GM12878 (cell line): ENCODE measurements at regions not wholly inside any gene's neighbourhood (a gene's known extent, or its start where the extent isn't known, plus 50 kb on each side); places are given as distances from the start of the nearest gene placed in this dataset.

Experiments
- ATAC-seq: fragments of 200-7000 bp; cut with Tn5 transposase; 3 replicates; pipeline ENCODE4 v1.9.1; 2020; ENCODE audit warnings: mild to moderate bottlenecking, moderate library complexity
- BruUV-seq: library from RNA; stranded (reverse); fragments of 400-500 nt; replicated peaks from 2 replicates; lab custom pipeline; 2021; lab: Mats Ljungman, UMichigan
- CTCF ChIA-PET: fragments of 300-600 bp; sonication (Branson Sonifier 250); formaldehyde crosslinking; extraction: SDS; loops from one replicate; lab custom pipeline; 2021; ENCODE audit warnings: inconsistent platforms; lab: Yijun Ruan, JAX
- POLR2A ChIA-PET: fragments of 350-600 bp; formaldehyde crosslinking; extraction: SDS; loops from one replicate; lab custom pipeline; 2021; ENCODE audit warnings: inconsistent platforms; lab: Charles Lee
- RAD21 ChIA-PET: fragments of 300-600 bp; sonication (Branson Sonifier 250); formaldehyde crosslinking; loops from one replicate; lab custom pipeline; 2023; ENCODE audit warnings: antibody characterized with exemption; ENCODE audit not compliant: unreplicated experiment; lab: Charles Lee
- SMC1A ChIA-PET: fragments of 300-600 bp; sonication (Branson Sonifier 250); formaldehyde crosslinking; loops from one replicate; lab custom pipeline; 2023; ENCODE audit not compliant: unreplicated experiment, uncharacterized antibody; lab: Charles Lee
- DNase-seq: peaks from one replicate; pipeline ENCODE4 v3.0.0-alpha.2; 2011; ENCODE audit warnings: low read depth, low spot score
- FAIRE-seq: peaks from 3 replicates; lab custom pipeline; 2011; peaks lifted over from hg19 to GRCh38; lab: Jason Lieb, UNC
- H2AFZ ChIP-seq: 2 replicates; pipeline ENCODE4 v1.6.0; 2011; ENCODE audit warnings: low read depth, low read length, control low read depth; ENCODE audit not compliant: control insufficient read depth
- H3K27ac ChIP-seq: 2 replicates; pipeline ENCODE4 v1.5.1; 2011; ENCODE audit warnings: control low read depth; ENCODE audit not compliant: control insufficient read depth, insufficient read depth
- H3K27me3 ChIP-seq, 2 experiments: replicated peaks in 1 of 2; 2 replicates each; pipeline versions ENCODE4 v1.6.0 to v1.6.1; 2011; ENCODE audit warnings: low read length in 1 of 2; ENCODE audit not compliant: control insufficient read depth in 2 of 2, insufficient read depth in 2 of 2
- H3K36me3 ChIP-seq, 2 experiments: 2 replicates each; pipeline ENCODE4 v1.5.1; 2011; ENCODE audit warnings: low read length in 1 of 2; ENCODE audit not compliant: control insufficient read depth in 2 of 2, insufficient read depth in 2 of 2
- H3K4me1 ChIP-seq: 2 replicates; pipeline ENCODE4 v1.6.1; 2011; ENCODE audit warnings: mild to moderate bottlenecking, low read length, moderate library complexity, mixed read lengths; ENCODE audit not compliant: control insufficient read depth, insufficient read depth
- H3K4me2 ChIP-seq: 2 replicates; pipeline ENCODE4 v1.6.0; 2011; ENCODE audit warnings: control low read depth; ENCODE audit not compliant: control insufficient read depth, insufficient read depth
- H3K4me3 ChIP-seq: fragments of 200-600 bp; sonication (generic); 2 replicates; pipeline ENCODE4 v1.5.1; 2016
- H3K79me2 ChIP-seq: 2 replicates; pipeline ENCODE4 v1.6.0; 2011; ENCODE audit warnings: low read length; ENCODE audit not compliant: control insufficient read depth, insufficient read depth
- H3K9ac ChIP-seq: 2 replicates; pipeline ENCODE4 v1.8.0; 2011; ENCODE audit warnings: low read length, control low read depth, mixed read lengths; ENCODE audit not compliant: control insufficient read depth, insufficient read depth
- H3K9me3 ChIP-seq: replicated peaks from 3 replicates; pipeline ENCODE4 v1.5.1; 2011; ENCODE audit warnings: mild to moderate bottlenecking, low read length; ENCODE audit not compliant: control insufficient read depth, insufficient read depth
- H4K20me1 ChIP-seq: 2 replicates; pipeline ENCODE4 v1.6.0; 2011; ENCODE audit not compliant: control insufficient read depth, insufficient read depth
- BCLAF1 ChIP-seq: fragments of 450-650 bp; IDR thresholded peaks from 2 replicates; pipeline ENCODE4 v1.6.1; 2017; ENCODE audit warnings: antibody characterized with exemption, mild to moderate bottlenecking, moderate library complexity
- DPF2 ChIP-seq: fragments of 450-650 bp; IDR thresholded peaks from 2 replicates; pipeline ENCODE4 v1.6.1; 2017; ENCODE audit warnings: mild to moderate bottlenecking
- E2F4 ChIP-seq: IDR thresholded peaks from 2 replicates; pipeline ENCODE4 v1.6.1; 2012; ENCODE audit warnings: low read depth, low read length, improper control_type of control experiment
- FOXM1 ChIP-seq: IDR thresholded peaks from 2 replicates; pipeline ENCODE4 v1.6.1; 2012; ENCODE audit warnings: low read depth, mild to moderate bottlenecking, inconsistent platforms, low read length, moderate library complexity
- SMAD1 ChIP-seq: fragments of 450-650 bp; IDR thresholded peaks from 2 replicates; pipeline ENCODE4 v1.6.1; 2018; ENCODE audit warnings: mild to moderate bottlenecking, low read depth; ENCODE audit not compliant: partially characterized antibody
- TCF3 ChIP-seq: IDR thresholded peaks from 2 replicates; pipeline ENCODE4 v1.6.1; 2012; ENCODE audit warnings: low read depth, mild to moderate bottlenecking, low read length, borderline replicate concordance; ENCODE audit not compliant: insufficient read depth
- WGBS: methylation state at CpG from one replicate; pipeline ENCODE4 v1.1.6; 2016; ENCODE audit warnings: low lambda C conversion rate; ENCODE audit not compliant: insufficient replicate concordance, insufficient coverage; ENCODE audit errors: missing lambda C conversion rate; 5-methylcytosine and 5-hydroxymethylcytosine counted together
- in situ Hi-C: fragments of 300-500 bp; cut with MboI; formaldehyde crosslinking; loops from 9 replicates; pipeline ENCODE4 v1.14.3; 2018; ENCODE audit warnings: mixed read lengths
- intact Hi-C: fragments of 100-400 bp; cut with micrococcal nuclease; formaldehyde crosslinking; loops from one replicate; pipeline ENCODE4 v1.14.2; 2022; ENCODE audit not compliant: unreplicated experiment
- TF ChIP-seq, protein P1 (sequence below): fragments of 450-650 bp; formaldehyde crosslinking; IDR thresholded peaks from 2 replicates; pipeline ENCODE4 v1.4.0; 2022; ENCODE audit warnings: mild to moderate bottlenecking, moderate library complexity
- TF ChIP-seq, protein P2 (sequence below): IDR thresholded peaks from 2 replicates; pipeline ENCODE4 v1.6.1; 2011; ENCODE audit warnings: borderline replicate concordance, low read depth, mild to moderate bottlenecking, moderate library complexity, low read length; ENCODE audit not compliant: insufficient read depth, poor library complexity, severe bottlenecking
- TF ChIP-seq, protein P3 (sequence below): fragments of 150-350 bp; IDR thresholded peaks from 2 replicates; pipeline ENCODE4 v1.6.1; 2016; ENCODE audit warnings: low read depth, low read length
- TF ChIP-seq, protein P4 (sequence below): IDR thresholded peaks from 2 replicates; pipeline ENCODE4 v1.6.1; 2012; ENCODE audit warnings: low read length, inconsistent platforms

GRCh38 chr10:71039551-71039950 is 151.2 kb upstream of the PCBD1 start:
- no peak overlapping the region for H3K27ac ChIP-seq
- no peak overlapping the region for H3K9ac ChIP-seq
- H3K4me2 ChIP-seq, result no peak overlapping the region
- CTCF ChIA-PET, result no interaction called here
- H3K9me3 ChIP-seq, result no peaks in the 10 kb centered on the region
- no peak for ATAC-seq
- H3K36me3 ChIP-seq, result no peaks in the 10 kb centered on the region
- no peaks in the 10 kb centered on the region for H3K79me2 ChIP-seq
- in situ Hi-C loops (no loop called here), intact Hi-C loops (no loop called here)
- 22% methylated on average over 9 of the region's 9 CpGs for WGBS
- peaks cover 2 to 6% of the 10 kb centered on the region in 2 experiments; a peak in 2 of 4 replicates for H3K27me3 ChIP-seq
- H3K4me3 ChIP-seq, result no peak overlapping the region
- POLR2A ChIA-PET, result no interaction called here
- no peaks in the 10 kb centered on the region for H3K4me1 ChIP-seq
- H2AFZ ChIP-seq, result no peak overlapping the region
- RAD21 ChIA-PET, result no interaction called here
- no peaks in the 10 kb centered on the region for H4K20me1 ChIP-seq
- DNase-seq, result no peak
- SMC1A ChIA-PET, result no interaction called here
- BruUV-seq, result no TSS peak
- no peak for FAIRE-seq
- TF ChIP-seq FOXM1 (no peak), BCLAF1 (no peak), SMAD1 (no peak), TCF3 (no peak), DPF2 (no peak), E2F4 (no peak)
- TF ChIP-seq, protein P1, sequence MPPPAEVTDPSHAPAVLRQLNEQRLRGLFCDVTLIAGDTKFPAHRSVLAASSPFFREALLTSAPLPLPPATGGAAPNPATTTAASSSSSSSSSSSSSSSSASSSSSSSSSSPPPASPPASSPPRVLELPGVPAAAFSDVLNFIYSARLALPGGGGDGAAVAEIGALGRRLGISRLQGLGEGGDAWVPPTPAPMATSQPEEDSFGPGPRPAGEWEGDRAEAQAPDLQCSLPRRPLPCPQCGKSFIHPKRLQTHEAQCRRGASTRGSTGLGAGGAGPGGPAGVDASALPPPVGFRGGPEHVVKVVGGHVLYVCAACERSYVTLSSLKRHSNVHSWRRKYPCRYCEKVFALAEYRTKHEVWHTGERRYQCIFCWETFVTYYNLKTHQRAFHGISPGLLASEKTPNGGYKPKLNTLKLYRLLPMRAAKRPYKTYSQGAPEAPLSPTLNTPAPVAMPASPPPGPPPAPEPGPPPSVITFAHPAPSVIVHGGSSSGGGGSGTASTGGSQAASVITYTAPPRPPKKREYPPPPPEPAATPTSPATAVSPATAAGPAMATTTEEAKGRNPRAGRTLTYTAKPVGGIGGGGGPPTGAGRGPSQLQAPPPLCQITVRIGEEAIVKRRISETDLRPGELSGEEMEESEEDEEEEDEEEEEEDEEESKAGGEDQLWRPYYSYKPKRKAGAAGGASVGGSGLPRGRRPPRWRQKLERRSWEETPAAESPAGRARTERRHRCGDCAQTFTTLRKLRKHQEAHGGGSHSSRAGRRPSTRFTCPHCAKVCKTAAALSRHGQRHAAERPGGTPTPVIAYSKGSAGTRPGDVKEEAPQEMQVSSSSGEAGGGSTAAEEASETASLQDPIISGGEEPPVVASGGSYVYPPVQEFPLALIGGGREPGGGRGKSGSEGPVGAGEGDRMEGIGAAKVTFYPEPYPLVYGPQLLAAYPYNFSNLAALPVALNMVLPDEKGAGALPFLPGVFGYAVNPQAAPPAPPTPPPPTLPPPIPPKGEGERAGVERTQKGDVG (CRISPR knock-in tag), result no peak
- TF ChIP-seq, protein P2, sequence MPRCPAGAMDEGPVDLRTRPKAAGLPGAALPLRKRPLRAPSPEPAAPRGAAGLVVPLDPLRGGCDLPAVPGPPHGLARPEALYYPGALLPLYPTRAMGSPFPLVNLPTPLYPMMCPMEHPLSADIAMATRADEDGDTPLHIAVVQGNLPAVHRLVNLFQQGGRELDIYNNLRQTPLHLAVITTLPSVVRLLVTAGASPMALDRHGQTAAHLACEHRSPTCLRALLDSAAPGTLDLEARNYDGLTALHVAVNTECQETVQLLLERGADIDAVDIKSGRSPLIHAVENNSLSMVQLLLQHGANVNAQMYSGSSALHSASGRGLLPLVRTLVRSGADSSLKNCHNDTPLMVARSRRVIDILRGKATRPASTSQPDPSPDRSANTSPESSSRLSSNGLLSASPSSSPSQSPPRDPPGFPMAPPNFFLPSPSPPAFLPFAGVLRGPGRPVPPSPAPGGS, result no peak
- TF ChIP-seq, protein P3, sequence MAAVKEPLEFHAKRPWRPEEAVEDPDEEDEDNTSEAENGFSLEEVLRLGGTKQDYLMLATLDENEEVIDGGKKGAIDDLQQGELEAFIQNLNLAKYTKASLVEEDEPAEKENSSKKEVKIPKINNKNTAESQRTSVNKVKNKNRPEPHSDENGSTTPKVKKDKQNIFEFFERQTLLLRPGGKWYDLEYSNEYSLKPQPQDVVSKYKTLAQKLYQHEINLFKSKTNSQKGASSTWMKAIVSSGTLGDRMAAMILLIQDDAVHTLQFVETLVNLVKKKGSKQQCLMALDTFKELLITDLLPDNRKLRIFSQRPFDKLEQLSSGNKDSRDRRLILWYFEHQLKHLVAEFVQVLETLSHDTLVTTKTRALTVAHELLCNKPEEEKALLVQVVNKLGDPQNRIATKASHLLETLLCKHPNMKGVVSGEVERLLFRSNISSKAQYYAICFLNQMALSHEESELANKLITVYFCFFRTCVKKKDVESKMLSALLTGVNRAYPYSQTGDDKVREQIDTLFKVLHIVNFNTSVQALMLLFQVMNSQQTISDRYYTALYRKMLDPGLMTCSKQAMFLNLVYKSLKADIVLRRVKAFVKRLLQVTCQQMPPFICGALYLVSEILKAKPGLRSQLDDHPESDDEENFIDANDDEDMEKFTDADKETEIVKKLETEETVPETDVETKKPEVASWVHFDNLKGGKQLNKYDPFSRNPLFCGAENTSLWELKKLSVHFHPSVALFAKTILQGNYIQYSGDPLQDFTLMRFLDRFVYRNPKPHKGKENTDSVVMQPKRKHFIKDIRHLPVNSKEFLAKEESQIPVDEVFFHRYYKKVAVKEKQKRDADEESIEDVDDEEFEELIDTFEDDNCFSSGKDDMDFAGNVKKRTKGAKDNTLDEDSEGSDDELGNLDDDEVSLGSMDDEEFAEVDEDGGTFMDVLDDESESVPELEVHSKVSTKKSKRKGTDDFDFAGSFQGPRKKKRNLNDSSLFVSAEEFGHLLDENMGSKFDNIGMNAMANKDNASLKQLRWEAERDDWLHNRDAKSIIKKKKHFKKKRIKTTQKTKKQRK, result no peak
- TF ChIP-seq, protein P4, sequence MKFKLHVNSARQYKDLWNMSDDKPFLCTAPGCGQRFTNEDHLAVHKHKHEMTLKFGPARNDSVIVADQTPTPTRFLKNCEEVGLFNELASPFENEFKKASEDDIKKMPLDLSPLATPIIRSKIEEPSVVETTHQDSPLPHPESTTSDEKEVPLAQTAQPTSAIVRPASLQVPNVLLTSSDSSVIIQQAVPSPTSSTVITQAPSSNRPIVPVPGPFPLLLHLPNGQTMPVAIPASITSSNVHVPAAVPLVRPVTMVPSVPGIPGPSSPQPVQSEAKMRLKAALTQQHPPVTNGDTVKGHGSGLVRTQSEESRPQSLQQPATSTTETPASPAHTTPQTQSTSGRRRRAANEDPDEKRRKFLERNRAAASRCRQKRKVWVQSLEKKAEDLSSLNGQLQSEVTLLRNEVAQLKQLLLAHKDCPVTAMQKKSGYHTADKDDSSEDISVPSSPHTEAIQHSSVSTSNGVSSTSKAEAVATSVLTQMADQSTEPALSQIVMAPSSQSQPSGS, result no peak
